OCI-LY7 (cell line): ENCODE measurements at regions not wholly inside any gene's neighbourhood (a gene's known extent, or its start where the extent isn't known, plus 50 kb on each side); places are given as distances from the start of the nearest gene placed in this dataset.

ENCODE experiments used
- BruUV-seq: library from RNA; stranded (reverse); fragments of 400-500 nt; replicated peaks from 2 replicates; lab custom pipeline; 2021; lab: Mats Ljungman, UMichigan
- CTCF ChIA-PET: fragments of 300-600 bp; sonication (Branson Sonifier 250); formaldehyde crosslinking; loops from one replicate; lab custom pipeline; 2022; ENCODE audit warnings: antibody characterized with exemption; ENCODE audit not compliant: unreplicated experiment; lab: Charles Lee
- POLR2A ChIA-PET: fragments of 300-600 bp; sonication (Branson Sonifier 250); formaldehyde crosslinking; loops from one replicate; lab custom pipeline; 2022; ENCODE audit warnings: antibody characterized with exemption; lab: Charles Lee
- DNase-seq: peaks from one replicate; pipeline ENCODE4 v3.0.0-alpha.2; 2015; ENCODE audit warnings: low spot score
- H2AFZ ChIP-seq: fragments of 200-600 bp; sonication (generic), shearing (Covaris generic); 2 replicates; pipeline ENCODE4 v1.6.1; 2014; ENCODE audit warnings: mild to moderate bottlenecking, antibody characterized with exemption, low read length, moderate library complexity
- H3K27ac ChIP-seq: fragments of 200-600 bp; sonication (generic); 2 replicates; pipeline ENCODE4 v1.5.1; 2014; ENCODE audit warnings: mixed run types, low read depth, mild to moderate bottlenecking, moderate library complexity, low read length, inconsistent platforms; ENCODE audit not compliant: poor library complexity, severe bottlenecking
- H3K36me3 ChIP-seq: fragments of 200-600 bp; sonication (generic); 2 replicates; pipeline ENCODE4 v1.6.1; 2014; ENCODE audit warnings: mild to moderate bottlenecking, antibody characterized with exemption, low read length, moderate library complexity, mixed read lengths; ENCODE audit not compliant: insufficient read depth
- H3K4me1 ChIP-seq: fragments of 200-600 bp; sonication (generic); 2 replicates; pipeline ENCODE4 v1.5.1; 2014; ENCODE audit warnings: mild to moderate bottlenecking, low read length; ENCODE audit not compliant: insufficient read depth, poor library complexity, severe bottlenecking
- H3K4me2 ChIP-seq: fragments of 200-600 bp; sonication (generic); 2 replicates; pipeline ENCODE4 v1.6.1; 2014; ENCODE audit warnings: mild to moderate bottlenecking, low read length
- H3K4me3 ChIP-seq: fragments of 200-600 bp; sonication (generic); 2 replicates; pipeline ENCODE4 v1.5.1; 2014; ENCODE audit warnings: mild to moderate bottlenecking, low read depth, low read length; ENCODE audit not compliant: poor library complexity, severe bottlenecking
- H3K79me2 ChIP-seq: fragments of 200-600 bp; sonication (generic); 2 replicates; pipeline ENCODE4 v1.6.1; 2016; ENCODE audit warnings: low read depth, mild to moderate bottlenecking, low read length, moderate library complexity, mixed read lengths; ENCODE audit not compliant: insufficient read depth
- H3K9me2 ChIP-seq: fragments of 200-600 bp; sonication (generic); 2 replicates; pipeline ENCODE4 v1.6.1; 2016; ENCODE audit warnings: mild to moderate bottlenecking, low read length, mixed read lengths; ENCODE audit not compliant: insufficient read depth
- H3K9me3 ChIP-seq: fragments of 200-600 bp; sonication (generic); 2 replicates; pipeline ENCODE4 v1.6.1; 2014; ENCODE audit warnings: mild to moderate bottlenecking, mixed run types, low read length, mixed read lengths
- H4K20me1 ChIP-seq: fragments of 200-600 bp; sonication (generic); 2 replicates; pipeline ENCODE4 v1.6.1; 2014; ENCODE audit warnings: mild to moderate bottlenecking, antibody characterized with exemption, low read length, moderate library complexity, mixed read lengths; ENCODE audit not compliant: insufficient read depth
- EZH2phosphoT487 ChIP-seq: fragments of 200-600 bp; sonication (generic); IDR thresholded peaks from 2 replicates; pipeline ENCODE4 v1.6.1; 2018; ENCODE audit warnings: low read depth, borderline replicate concordance, mild to moderate bottlenecking, mixed run types, antibody characterized with exemption, low read length, moderate library complexity, mixed read lengths
- intact Hi-C: fragments of 100-400 bp; cut with micrococcal nuclease; formaldehyde crosslinking; loops from one replicate; pipeline ENCODE4 v1.10.0; 2022; ENCODE audit not compliant: unreplicated experiment
- TF ChIP-seq, protein P1 (sequence below): fragments of 200-600 bp; sonication (generic); conservative IDR thresholded peaks from 2 replicates; pipeline ENCODE4 v1.5.1; 2014; ENCODE audit warnings: mild to moderate bottlenecking, antibody characterized with exemption, low read length, moderate library complexity, mixed read lengths

DNA sequence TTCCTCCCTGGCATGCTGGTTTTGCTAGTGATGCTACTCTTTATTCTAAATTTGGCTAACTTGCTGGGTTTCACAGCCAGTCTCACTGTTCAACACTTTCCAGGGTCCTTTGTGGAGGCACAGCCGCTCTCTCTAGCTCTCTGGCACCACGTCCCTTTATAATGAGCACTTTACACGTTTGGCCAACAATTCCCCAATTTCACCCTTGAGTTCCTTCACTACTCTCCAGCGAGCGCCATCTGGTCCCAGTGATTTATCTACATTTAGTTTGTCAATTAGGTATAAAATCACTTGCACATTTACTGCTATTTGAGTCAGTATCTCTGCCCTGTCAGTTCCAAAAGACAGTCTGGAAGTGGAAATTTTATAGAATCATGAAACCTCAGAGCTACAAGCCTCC lies 241.9 kb upstream of the MOCS1 start:
- no peak for DNase-seq
- Histone ChIP-seq H3K4me2 (no peak overlapping the region), H3K4me3 (no peak overlapping the region), H3K9me2 (no peaks in the 10 kb centered on the region), H3K36me3 (no peaks in the 10 kb centered on the region), H3K4me1 (no peaks in the 10 kb centered on the region), H3K9me3 (no peaks in the 10 kb centered on the region), H3K27ac (no peak overlapping the region), H3K79me2 (no peaks in the 10 kb centered on the region), H2AFZ (no peak overlapping the region), H4K20me1 (no peaks in the 10 kb centered on the region)
- BruUV-seq: no TSS peak
- TF ChIP-seq, protein P1, sequence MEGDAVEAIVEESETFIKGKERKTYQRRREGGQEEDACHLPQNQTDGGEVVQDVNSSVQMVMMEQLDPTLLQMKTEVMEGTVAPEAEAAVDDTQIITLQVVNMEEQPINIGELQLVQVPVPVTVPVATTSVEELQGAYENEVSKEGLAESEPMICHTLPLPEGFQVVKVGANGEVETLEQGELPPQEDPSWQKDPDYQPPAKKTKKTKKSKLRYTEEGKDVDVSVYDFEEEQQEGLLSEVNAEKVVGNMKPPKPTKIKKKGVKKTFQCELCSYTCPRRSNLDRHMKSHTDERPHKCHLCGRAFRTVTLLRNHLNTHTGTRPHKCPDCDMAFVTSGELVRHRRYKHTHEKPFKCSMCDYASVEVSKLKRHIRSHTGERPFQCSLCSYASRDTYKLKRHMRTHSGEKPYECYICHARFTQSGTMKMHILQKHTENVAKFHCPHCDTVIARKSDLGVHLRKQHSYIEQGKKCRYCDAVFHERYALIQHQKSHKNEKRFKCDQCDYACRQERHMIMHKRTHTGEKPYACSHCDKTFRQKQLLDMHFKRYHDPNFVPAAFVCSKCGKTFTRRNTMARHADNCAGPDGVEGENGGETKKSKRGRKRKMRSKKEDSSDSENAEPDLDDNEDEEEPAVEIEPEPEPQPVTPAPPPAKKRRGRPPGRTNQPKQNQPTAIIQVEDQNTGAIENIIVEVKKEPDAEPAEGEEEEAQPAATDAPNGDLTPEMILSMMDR: no peak
- no peak for TF ChIP-seq EZH2phosphoT487
- POLR2A ChIA-PET: interaction anchor here (1.8 kb wide), 1 partner anchor 12 kb away, joined by 4 read pairs; no protein-coding TSS in a partner anchor
- intact Hi-C loops: no loop called here
- CTCF ChIA-PET: no interaction called here

DNA sequence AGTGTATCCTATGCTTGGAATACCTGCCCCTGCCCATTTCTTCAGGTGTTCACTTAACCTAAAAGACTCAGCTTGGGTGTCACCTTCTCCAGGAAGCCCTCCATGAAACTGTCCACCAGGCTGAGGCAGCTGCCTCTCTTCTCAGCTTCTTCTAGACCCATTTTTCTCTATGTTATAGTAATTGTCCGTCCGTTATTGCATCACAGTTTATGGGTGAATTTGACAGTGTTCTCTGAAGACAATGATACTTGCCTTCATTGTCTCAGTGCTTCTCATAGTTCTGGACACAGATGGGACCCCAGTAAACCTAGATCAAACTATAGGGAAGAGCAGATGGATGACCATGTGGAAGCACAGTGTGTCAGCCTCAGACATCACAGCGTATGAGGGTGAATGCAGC lies 238.0 kb upstream of the MOCS1 start:
- intact Hi-C loops: no loop called here
- Histone ChIP-seq H3K36me3 (no peaks in the 10 kb centered on the region), H3K79me2 (no peaks in the 10 kb centered on the region), H3K9me3 (no peaks in the 10 kb centered on the region), H3K9me2 (no peaks in the 10 kb centered on the region), H3K4me1 (no peaks in the 10 kb centered on the region), H4K20me1 (no peaks in the 10 kb centered on the region), H2AFZ (no peak overlapping the region), H3K4me2 (no peak overlapping the region), H3K27ac (no peak overlapping the region), H3K4me3 (no peak overlapping the region)
- TF ChIP-seq, protein P1: no peak
- no peak for TF ChIP-seq EZH2phosphoT487
- BruUV-seq: no TSS peak
- no peak for DNase-seq
- POLR2A ChIA-PET: no interaction called here
- CTCF ChIA-PET: interaction anchor here (0.6 kb wide), 1 partner anchor 29 kb away, joined by 3 read pairs; no protein-coding TSS in a partner anchor

DNA sequence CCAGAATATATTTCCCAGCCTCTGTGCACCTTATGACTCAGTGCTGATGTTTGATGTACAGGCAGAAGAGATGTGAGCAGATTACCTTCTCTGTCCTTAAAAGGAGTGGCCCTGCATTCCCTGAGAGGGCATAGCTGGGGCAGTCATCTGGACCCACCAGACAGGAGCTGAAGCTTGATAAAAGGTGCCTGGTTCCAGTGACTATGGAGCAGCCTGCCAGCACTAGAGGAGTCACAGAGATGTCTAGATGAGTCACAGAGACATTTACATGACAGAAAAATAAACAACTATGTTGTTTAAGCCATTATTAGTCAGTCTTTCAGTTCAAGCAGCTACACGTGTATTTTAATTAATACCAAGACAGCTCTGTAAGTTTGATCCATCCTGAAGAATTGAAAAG lies 237.1 kb upstream of the MOCS1 start:
- no peaks in the 10 kb centered on the region for H4K20me1 ChIP-seq
- TF ChIP-seq, protein P1: no peak
- TF ChIP-seq EZH2phosphoT487: no peak
- no peaks in the 10 kb centered on the region for H3K4me1 ChIP-seq
- no peak for DNase-seq
- ChIA-PET CTCF (no interaction called here), POLR2A (no interaction called here)
- H3K36me3 ChIP-seq: no peaks in the 10 kb centered on the region
- H3K27ac ChIP-seq: no peak overlapping the region
- intact Hi-C loops: no loop called here
- no peaks in the 10 kb centered on the region for H3K9me2 ChIP-seq
- no peaks in the 10 kb centered on the region for H3K9me3 ChIP-seq
- H3K79me2 ChIP-seq: no peaks in the 10 kb centered on the region
- BruUV-seq: no TSS peak
- H3K4me2 ChIP-seq: no peak overlapping the region
- no peak overlapping the region for H3K4me3 ChIP-seq
- no peak overlapping the region for H2AFZ ChIP-seq
